GM13977 (cell line): ENCODE measurements at regions not wholly inside any gene's neighbourhood (a gene's known extent, or its start where the extent isn't known, plus 50 kb on each side); places are given as distances from the start of the nearest gene placed in this dataset.

Experiments used
- DNase-seq: peaks from one replicate; pipeline ENCODE4 v3.0.0; 2012; ENCODE audit warnings: low spot score
- in situ Hi-C: fragments of 300-500 bp; cut with MboI; formaldehyde crosslinking; loops from one replicate; pipeline ENCODE4 v1.12.0; 2022; ENCODE audit warnings: low sequenced_read_pairs, low pct_unique_long_range_greater_than_20kb, mixed read lengths, inconsistent platforms; ENCODE audit not compliant: unreplicated experiment
- TF ChIP-seq, protein P1 (sequence below): IDR thresholded peaks from 2 replicates; pipeline ENCODE4 v1.5.1; 2012; ENCODE audit warnings: mild to moderate bottlenecking, control low read depth; ENCODE audit not compliant: insufficient read depth; ENCODE audit errors: extremely low read depth, missing control alignments

DNA sequence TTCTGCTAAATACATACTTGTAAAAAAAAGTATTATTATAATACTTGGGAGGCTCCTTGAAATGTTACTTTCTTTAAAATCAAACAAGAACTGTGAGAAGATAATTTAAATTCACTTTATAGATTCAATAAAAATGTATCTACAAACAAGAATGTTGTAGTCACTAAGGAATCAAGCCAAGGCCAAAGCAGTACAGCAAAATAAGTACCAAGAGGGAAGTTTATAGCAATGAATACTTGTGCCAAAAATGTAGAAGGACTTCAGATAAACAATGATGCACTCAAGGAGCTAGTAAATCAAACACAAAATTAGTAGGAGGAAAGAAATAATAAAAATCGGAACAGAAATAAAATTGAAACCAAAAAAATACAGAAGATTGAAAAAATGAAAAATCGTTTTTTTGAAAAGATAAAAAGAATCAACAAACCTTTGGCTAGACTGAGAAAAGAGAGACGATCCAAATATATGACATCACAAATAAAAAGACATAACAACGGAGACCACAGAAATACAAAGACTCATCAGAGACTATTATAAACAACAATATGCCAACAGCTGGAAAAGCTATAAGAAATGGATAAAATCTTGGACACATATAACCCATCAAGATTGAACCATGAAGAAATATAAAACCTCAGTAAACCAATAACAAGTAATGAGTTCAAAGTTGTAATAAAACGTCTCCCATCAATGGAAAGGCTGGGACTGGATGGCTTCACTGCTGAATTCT, 286.0 kb upstream of the TMEM229A start:
- TF ChIP-seq, protein P1, sequence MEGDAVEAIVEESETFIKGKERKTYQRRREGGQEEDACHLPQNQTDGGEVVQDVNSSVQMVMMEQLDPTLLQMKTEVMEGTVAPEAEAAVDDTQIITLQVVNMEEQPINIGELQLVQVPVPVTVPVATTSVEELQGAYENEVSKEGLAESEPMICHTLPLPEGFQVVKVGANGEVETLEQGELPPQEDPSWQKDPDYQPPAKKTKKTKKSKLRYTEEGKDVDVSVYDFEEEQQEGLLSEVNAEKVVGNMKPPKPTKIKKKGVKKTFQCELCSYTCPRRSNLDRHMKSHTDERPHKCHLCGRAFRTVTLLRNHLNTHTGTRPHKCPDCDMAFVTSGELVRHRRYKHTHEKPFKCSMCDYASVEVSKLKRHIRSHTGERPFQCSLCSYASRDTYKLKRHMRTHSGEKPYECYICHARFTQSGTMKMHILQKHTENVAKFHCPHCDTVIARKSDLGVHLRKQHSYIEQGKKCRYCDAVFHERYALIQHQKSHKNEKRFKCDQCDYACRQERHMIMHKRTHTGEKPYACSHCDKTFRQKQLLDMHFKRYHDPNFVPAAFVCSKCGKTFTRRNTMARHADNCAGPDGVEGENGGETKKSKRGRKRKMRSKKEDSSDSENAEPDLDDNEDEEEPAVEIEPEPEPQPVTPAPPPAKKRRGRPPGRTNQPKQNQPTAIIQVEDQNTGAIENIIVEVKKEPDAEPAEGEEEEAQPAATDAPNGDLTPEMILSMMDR: no peak
- DNase-seq: no peak
- in situ Hi-C loops: no loop called here

DNA sequence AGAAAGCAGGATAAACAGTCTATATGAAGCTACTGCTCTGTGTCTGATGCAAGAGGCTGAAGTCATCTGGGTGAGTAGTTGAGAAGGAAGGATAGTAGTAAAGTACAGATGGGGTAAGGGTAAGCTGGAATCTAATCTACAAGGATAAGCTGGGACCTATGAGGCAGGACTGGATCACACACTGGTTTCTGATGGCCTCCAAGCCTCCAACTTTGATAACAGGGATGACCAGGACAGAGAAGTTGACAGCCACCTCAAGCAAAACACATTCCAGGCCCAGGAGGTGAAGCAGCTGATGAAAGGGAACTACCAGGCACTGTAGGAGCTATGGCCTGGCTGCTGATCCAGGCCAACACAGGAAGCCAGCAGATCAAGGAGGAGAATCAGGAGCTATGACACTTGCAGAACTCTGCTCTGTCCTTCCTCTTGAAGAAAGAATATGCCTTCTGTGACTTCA, 278.1 kb upstream of the TMEM229A start:
- in situ Hi-C loops: no loop called here
- DNase-seq: no peak
- TF ChIP-seq, protein P1: no peak

DNA sequence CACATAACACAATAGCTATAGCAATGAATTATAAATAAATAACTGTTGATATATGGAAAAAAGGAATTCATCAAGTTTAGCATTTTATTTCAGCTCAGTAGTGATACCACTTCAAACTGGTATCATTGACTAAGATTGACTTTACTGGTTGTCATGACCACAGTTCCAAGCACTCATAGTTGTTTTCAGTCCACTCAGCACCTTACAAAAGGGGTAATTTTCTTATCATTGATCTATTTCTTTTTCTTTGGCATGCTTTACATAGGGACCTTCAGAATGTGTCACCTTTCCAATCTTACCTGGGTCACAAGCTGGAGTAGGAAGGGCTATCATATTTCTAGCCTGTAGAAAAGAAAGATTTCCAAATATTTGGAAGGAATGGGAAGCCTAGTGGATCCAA, 275.5 kb upstream of the TMEM229A start:
- TF ChIP-seq, protein P1: no peak
- no peak for DNase-seq
- in situ Hi-C loops: no loop called here

DNA sequence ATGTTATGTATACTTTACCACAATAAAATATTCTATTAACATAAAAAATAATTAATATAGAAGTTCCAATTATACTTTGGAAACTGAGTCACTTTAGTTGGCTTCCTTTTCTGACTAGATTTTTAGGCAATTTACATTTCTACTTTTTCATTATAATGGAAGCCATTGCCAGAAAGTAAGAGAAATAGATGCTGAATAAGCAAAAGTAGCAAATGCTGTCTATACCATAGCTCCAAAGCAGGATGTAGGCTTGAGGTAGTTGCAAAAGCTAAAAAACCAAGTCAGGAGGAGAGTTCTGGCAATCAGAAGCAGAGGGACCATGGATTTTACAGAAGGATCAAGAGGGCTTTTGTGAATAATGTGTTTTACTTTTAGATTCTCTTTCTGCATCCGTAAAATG, 262.4 kb upstream of the TMEM229A start:
- TF ChIP-seq, protein P1: no peak
- no peak for DNase-seq
- in situ Hi-C loops: no loop called here

DNA sequence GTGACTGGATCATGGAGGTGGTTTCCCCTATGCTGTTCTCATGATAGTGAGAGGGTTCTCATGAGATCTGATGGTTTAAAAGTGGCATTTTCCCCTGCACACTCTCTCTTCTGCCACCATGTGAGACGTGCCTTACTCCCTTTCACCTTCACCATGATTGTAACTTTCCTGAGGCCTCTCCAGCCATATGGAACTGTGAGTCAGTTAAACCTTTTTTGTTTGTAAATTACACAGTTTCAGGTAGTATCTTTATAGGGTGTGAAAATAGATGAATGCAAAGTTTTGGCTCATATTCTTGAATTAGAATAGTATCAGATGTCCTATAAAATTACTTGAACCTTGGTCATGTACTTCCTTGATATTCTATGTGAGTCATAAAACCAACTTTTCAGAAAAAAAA, 252.1 kb upstream of the TMEM229A start:
- TF ChIP-seq, protein P1: no peak
- no peak for DNase-seq
- in situ Hi-C loops: no loop called here

DNA sequence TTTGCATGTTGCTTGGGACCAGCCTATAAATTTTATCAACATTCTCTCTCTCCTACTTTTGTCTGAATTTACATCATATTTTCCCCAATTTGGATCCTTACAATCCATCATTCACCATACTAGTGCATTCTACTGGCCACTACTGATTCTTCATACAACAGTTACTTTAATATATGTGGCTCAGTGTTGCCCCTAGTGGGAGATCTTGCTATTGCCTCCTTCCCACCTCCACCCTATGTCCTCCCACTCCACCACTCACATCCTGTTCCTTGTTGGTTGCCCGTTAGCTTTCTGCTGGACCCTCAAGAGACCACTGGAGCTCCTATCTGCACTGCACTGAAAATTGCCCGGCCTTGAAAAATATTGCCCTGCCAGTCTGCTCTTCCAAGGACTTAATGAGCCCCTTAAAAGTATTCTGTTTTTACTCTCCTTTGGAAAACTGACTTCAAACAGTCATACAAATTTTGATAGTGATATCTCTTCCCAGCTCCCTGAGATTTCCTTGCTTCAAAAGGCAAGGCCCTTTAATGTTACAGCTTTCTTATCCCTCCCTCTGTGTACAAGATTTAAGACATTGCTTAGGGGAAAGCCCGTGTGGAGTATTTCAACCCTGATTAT, 243.2 kb upstream of the TMEM229A start:
- in situ Hi-C loops: no loop called here
- TF ChIP-seq, protein P1: peak; percentile 58
- DNase-seq: no peak
